ENCODE measurements at regions not wholly inside any gene's neighbourhood (a gene's known extent, or its start where the extent isn't known, plus 50 kb on each side); places are given as distances from the start of the nearest gene placed in this dataset.

- no peak overlapping the region for H3K4me3 ChIP-seq (ENCODE audit: low read depth, low read length)
- no peak for TF ChIP-seq CTCF (IDR thresholded peaks at IDR 0.05; ENCODE audit: low read depth, low read length, missing control alignments)
- in situ Hi-C loops (cut with HindIII; ENCODE audit: low sequenced_read_pairs), result no loop called here
- DNase-seq (ENCODE audit: low read depth), result no peak
Measured at GRCh38 chr10:36281831-36282331, 639.8 kb upstream of the FZD8 start.

GRCh38 chr10:36280890-36281499, 638.9 kb upstream of the FZD8 start:
- H3K4me3 ChIP-seq (ENCODE audit: low read depth, low read length), result no peak overlapping the region
- TF ChIP-seq CTCF (IDR thresholded peaks at IDR 0.05; ENCODE audit: low read depth, low read length, missing control alignments), result no peak
- DNase-seq (ENCODE audit: low read depth), result no peak
- in situ Hi-C loops (cut with HindIII; ENCODE audit: low sequenced_read_pairs), result no loop called here

GRCh38 chr10:36280321-36280741, 638.2 kb upstream of the FZD8 start:
- in situ Hi-C loops (cut with HindIII; ENCODE audit: low sequenced_read_pairs), result no loop called here
- H3K4me3 ChIP-seq (ENCODE audit: low read depth, low read length), result no peak overlapping the region
- DNase-seq (ENCODE audit: low read depth), result no peak
- no peak for TF ChIP-seq CTCF (IDR thresholded peaks at IDR 0.05; ENCODE audit: low read depth, low read length, missing control alignments)

GRCh38 chr10:36278176-36278575, 636.1 kb upstream of the FZD8 start:
- no peak for TF ChIP-seq CTCF (IDR thresholded peaks at IDR 0.05; ENCODE audit: low read depth, low read length, missing control alignments)
- no peak for DNase-seq (ENCODE audit: low read depth)
- in situ Hi-C loops (cut with HindIII; ENCODE audit: low sequenced_read_pairs), result no loop called here
- no peak overlapping the region for H3K4me3 ChIP-seq (ENCODE audit: low read depth, low read length)

- no peak overlapping the region for H3K4me3 ChIP-seq (ENCODE audit: low read depth, low read length)
- in situ Hi-C loops (cut with HindIII; ENCODE audit: low sequenced_read_pairs), result no loop called here
- TF ChIP-seq CTCF (IDR thresholded peaks at IDR 0.05; ENCODE audit: low read depth, low read length, missing control alignments), result no peak
- no peak for DNase-seq (ENCODE audit: low read depth)
Measured at GRCh38 chr10:36277459-36277858, 635.4 kb upstream of the FZD8 start.

GRCh38 chr10:36271627-36272340, 629.7 kb upstream of the FZD8 start:
- no peak for TF ChIP-seq CTCF (IDR thresholded peaks at IDR 0.05; ENCODE audit: low read depth, low read length, missing control alignments)
- H3K4me3 ChIP-seq (ENCODE audit: low read depth, low read length), result no peak overlapping the region
- in situ Hi-C loops (cut with HindIII; ENCODE audit: low sequenced_read_pairs), result no loop called here
- DNase-seq (ENCODE audit: low read depth), result no peak

All from astrocyte of the cerebellum (primary cell).